Activated CD4-positive, alpha-beta T cell treated with anti-CD3 and anti-CD28 coated beads, Interleukin-2, Interleukin-4, amounts not matched to agents 100 ng/mL and 50 ng/mL, durations not matched to agents 16 hours and 8 hours (primary cell): ENCODE measurements at regions not wholly inside any gene's neighbourhood (a gene's known extent, or its start where the extent isn't known, plus 50 kb on each side); places are given as distances from the start of the nearest gene placed in this dataset.

Experiments
- DNase-seq: peaks from one replicate; pipeline ENCODE4 v3.0.0-alpha.2; 2020; ENCODE audit warnings: low spot score

GRCh38 chr12:124412646-124413015 is 117.7 kb downstream of the RFLNA start:
- no peak for DNase-seq

GRCh38 chr12:124411953-124412645 is 117.2 kb downstream of the RFLNA start:
- DNase-seq, result no peak

GRCh38 chr12:124411281-124411878 is 116.5 kb downstream of the RFLNA start:
- no peak for DNase-seq

GRCh38 chr12:124410354-124411175 is 115.7 kb downstream of the RFLNA start:
- DNase-seq, result no peak

GRCh38 chr12:124408822-124409517 is 114.1 kb downstream of the RFLNA start:
- DNase-seq, result no peak

GRCh38 chr12:124407074-124407473 is 112.2 kb downstream of the RFLNA start:
- no peak for DNase-seq

GRCh38 chr12:124406043-124406442 is 111.2 kb downstream of the RFLNA start:
- DNase-seq, result no peak

GRCh38 chr12:124405592-124405991 is 110.7 kb downstream of the RFLNA start:
- DNase-seq, result no peak

GRCh38 chr12:124405151-124405550 is 110.3 kb downstream of the RFLNA start:
- DNase-seq, result no peak

GRCh38 chr12:124404162-124404784 is 109.4 kb downstream of the RFLNA start:
- DNase-seq, result no peak

- no peak for DNase-seq
These were observed 108.4 kb downstream of the RFLNA start for GRCh38 chr12:124403273-124403672.

- no peak for DNase-seq
These were observed 107.6 kb downstream of the RFLNA start for GRCh38 chr12:124402248-124403066.

- DNase-seq, result no peak
These were observed 106.9 kb downstream of the RFLNA start for GRCh38 chr12:124401704-124402221.

GRCh38 chr12:124400124-124400523 is 105.2 kb downstream of the RFLNA start:
- DNase-seq, result no peak

GRCh38 chr12:124399622-124400021 is 104.7 kb downstream of the RFLNA start:
- DNase-seq, result peak; percentile 31

GRCh38 chr12:124398578-124399227 is 103.8 kb downstream of the RFLNA start:
- DNase-seq, result no peak

GRCh38 chr12:124397807-124398577 is 103.1 kb downstream of the RFLNA start:
- DNase-seq, result no peak

GRCh38 chr12:124397399-124397679 is 102.4 kb downstream of the RFLNA start:
- no peak for DNase-seq

GRCh38 chr12:124396544-124397398 is 101.9 kb downstream of the RFLNA start:
- DNase-seq, result no peak
